NCI-H146 treated with DMSO at 0.1 percent for 48 hours (cell line): ENCODE measurements at regions not wholly inside any gene's neighbourhood (a gene's known extent, or its start where the extent isn't known, plus 50 kb on each side); places are given as distances from the start of the nearest gene placed in this dataset.

Experiments
- DNase-seq: peaks from one replicate; lab custom pipeline; 2025; ENCODE audit not compliant: unreplicated experiment; lab: John Stamatoyannopoulos, UW

GRCh38 chr12:14148489-14149270 is 167.3 kb upstream of the GRIN2B start:
- DNase-seq: no peak

GRCh38 chr12:14153803-14154202 is 172.4 kb upstream of the GRIN2B start:
- no peak for DNase-seq

- DNase-seq: no peak
Observed at GRCh38 chr12:14156606-14157005, 175.2 kb upstream of the GRIN2B start.

GRCh38 chr12:14157088-14157747 is 175.8 kb upstream of the GRIN2B start:
- no peak for DNase-seq

GRCh38 chr12:14164266-14164665 is 182.9 kb upstream of the GRIN2B start:
- no peak for DNase-seq

DNA sequence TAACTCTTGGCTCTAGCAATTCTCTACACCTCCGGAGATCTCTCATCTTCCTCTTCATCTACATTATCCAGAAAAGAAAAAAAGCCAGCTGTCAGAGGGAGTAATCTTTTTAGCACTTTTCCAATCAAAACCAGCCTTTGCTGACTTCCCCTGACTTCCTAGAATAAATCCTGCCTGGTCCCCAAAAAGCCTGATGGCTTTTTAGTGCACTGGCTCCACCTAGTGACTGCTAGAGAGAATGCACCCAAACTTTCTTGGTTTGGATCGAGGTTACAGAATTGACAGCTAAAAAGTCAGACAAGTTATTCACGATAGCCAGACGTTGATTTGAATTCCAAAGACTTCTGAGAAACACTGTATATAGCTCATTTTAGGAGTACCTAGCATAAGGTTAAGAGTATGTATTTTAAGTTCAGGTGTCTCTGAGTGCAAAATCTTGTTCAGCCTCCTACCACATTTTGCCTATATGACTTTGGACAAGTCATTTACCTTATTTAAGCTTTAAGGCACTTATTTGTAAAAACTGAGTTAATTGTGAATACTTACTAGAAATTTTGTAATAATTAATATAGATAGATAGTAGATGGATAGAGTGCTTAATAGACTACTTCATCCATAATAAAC is 185.7 kb upstream of the GRIN2B start:
- peak; percentile 14 for DNase-seq

DNA sequence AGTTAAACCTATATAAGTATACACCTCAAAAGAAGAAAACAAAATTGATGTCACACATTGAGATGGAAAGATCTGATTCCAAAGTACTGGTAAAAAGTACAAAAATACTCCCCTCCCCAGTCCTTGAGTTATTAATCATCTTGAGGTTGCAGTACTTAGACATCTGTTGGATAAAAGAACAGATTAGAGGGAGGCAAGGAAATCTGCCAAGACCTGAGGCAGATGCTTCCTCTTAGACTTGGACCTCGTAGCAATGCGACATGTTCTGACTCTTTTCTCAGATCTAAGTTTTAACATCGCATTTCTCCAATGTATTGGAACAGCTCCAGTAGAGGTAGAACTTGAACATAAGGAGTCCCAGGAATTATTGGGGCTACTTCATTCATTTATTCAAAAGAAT is 187.9 kb upstream of the GRIN2B start:
- DNase-seq: no peak

DNA sequence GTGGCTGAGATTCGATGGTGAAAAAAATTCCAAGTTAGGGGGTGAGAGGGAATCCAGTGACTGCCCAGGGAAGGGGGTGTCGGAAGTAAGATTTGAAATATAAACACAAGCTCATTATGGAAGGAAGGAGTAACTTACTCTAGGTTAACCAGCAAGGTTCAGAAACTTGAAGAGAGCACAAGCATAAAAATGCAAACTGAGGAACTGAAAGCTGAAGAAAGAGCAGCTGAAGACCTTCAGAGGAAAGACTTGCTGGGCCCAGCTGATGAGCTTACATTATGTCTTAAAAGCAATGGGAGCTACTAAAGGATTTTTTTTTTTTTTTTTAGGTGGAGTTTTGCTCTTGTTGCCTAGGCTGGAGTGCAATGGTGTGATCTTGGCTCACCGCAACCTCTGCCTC is 189.7 kb upstream of the GRIN2B start:
- no peak for DNase-seq

DNA sequence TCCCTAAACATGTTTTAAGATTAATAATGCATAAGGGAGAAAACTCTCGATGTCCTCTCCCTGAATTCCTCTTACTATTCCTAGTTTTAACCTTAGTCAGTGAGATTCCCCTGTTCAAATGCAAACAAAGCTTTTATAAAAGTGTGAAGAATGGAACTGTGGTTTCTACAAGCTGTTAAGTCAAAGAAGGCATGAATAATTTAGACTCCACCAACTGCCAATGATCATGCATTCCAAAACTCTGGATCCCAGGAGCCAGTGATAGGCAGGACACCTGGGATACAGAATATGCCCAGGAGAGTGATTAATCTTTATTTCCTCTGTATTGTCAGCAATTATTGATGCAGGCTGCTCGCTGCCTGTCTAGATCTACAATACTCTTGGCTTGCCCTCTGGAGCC is 190.3 kb upstream of the ATF7IP start:
- DNase-seq: no peak

DNA sequence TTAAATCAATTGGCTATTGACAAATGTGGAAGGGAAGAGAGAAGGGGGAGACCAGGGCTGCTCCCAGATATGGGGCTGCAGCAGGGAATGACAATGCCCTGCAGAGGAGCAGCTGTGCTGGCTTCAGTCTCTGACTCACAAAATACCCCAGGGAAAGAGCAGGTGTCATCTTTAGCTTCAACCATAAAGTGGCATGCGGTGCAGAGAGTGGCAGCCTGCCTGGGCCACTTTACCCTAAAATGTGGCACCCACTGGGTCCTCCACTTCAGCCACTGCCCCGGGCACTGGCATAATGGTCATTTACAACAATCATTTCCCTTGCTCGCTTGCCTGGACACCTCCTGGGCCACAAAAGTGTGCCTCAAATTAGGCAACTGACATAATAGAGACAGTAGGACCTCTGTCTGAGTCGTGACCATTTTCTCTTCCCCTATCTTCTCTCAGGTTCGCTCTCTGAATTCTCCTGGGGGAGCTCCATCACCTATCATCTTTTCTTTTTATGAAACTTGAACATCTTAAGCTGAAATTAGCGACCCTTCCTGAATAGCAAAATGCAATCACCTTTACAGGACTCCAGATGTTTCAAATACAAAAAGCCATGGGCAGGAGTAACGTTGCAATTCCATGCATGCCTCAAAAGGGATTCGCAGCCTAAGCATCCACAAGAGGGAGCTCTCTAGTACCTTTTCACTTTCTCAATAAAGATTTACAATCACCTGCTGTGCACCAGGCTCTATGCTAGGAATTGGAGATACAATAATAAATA is 179.9 kb upstream of the ATF7IP start:
- peak; percentile 63 for DNase-seq

DNA sequence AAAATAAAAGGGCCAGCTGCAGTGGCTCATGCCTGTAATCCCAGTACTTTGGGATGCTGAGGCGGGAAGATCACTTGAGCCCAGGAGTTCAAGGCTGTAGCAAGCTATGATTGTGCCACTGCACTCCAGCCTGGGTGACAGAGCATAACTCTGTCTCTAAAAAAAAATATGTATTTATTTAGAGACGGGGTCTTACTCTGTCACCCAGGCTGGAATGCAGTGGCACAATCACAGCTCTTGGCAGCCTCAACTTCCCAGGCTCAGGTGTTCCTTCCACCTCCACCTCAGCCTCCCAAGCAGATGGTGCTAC is 179.3 kb upstream of the ATF7IP start:
- no peak for DNase-seq

GRCh38 chr12:14187002-14187401 is 178.5 kb upstream of the ATF7IP start:
- DNase-seq: no peak

- no peak for DNase-seq
Observed at GRCh38 chr12:14187966-14188365, 177.5 kb upstream of the ATF7IP start.

DNA sequence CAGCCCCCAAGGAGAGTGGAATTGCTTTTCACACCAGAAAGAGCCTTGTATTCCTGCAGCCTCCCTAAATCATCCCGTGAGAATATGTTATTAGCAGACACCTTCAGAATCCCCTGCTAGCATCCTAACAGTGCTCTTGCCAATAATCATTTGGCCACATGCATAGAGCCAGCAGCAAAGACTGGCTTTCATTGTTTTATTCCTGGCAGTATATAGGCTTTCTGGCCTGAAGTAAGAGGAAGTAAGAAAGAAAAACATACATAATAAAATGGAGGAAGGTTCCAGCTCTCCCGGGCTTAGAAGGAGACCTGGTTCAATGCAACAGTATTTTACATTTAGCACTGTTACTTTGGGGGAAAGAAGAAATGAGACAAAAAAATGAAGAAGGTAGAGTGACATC is 176.7 kb upstream of the ATF7IP start:
- DNase-seq: no peak

GRCh38 chr12:14190694-14191093 is 174.8 kb upstream of the ATF7IP start:
- DNase-seq: no peak

- no peak for DNase-seq
Observed at GRCh38 chr12:14191612-14192011, 173.9 kb upstream of the ATF7IP start.

DNA sequence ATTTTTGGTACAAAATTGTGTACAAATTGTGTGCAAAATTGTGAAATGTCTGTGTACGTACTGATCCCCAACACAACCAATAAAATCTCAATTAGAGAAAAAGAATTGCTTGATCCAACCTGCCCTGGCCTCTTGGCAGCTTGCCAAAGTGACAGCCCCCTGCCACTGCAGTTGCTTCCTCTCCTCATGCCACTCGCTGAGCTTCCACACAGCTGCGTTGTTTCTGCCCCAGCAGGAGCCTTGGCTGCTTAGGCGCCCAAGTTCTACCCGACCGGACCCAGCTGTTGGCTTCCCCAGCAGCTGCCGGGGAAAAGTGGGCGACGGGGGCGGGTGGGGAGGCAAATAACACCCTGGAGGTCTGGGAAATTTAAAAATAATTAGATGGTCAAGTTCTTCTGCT is 171.8 kb upstream of the ATF7IP start:
- peak; percentile 44 for DNase-seq

DNA sequence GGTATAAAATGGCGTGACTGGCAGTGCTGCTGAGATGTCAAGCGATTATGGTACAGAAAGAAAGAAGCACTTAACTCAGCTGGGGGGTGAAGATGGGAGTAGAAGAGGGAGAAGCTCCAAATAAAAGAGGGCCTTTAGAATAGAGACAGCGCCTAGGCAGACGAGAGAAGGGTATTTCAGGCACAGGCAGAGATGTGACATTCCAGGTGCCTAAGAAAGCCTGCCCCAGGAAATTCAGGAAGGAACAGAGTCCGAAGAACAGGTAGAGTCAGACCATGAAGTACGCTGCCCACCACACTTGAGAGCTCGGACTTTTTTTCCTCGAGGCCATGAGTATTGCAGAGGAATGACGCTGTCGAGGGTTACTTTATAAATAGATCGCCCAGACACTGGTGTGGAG is 170.9 kb upstream of the ATF7IP start:
- no peak for DNase-seq

GRCh38 chr12:14199455-14200198 is 165.9 kb upstream of the ATF7IP start:
- no peak for DNase-seq

DNA sequence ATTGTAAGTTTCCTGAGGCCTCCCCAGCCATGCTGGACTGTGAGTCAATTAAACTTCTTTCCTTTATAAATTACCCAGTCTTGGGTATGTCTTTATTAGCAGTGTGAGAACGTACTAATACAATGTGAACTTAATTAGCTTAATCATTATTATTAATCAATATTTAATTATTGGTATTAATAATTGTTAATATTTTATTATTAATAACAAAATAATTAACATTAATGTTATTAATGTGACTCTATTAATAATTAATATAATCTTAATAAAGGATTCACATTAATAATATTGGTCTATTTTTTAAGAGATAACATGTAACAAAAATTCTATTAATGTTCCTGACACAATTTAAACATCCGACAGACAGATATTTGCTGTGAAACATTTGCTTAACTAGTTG is 164.9 kb upstream of the ATF7IP start:
- no peak for DNase-seq

GRCh38 chr12:14201291-14201690 is 164.2 kb upstream of the ATF7IP start:
- DNase-seq: no peak
